Adrenal gland (tissue), 5 donors: ENCODE measurements at regions not wholly inside any gene's neighbourhood (a gene's known extent, or its start where the extent isn't known, plus 50 kb on each side); places are given as distances from the start of the nearest gene placed in this dataset.

Experiments used
- POLR2A ChIP-seq, 2 donors: fragments of 450-650 bp; IDR thresholded peaks; one replicate each; pipeline ENCODE4 v1.6.1; 2017; ENCODE audit warnings: antibody characterized with exemption in 2 of 2, mild to moderate bottlenecking in 2 of 2, moderate library complexity in 1 of 2
- TF ChIP-seq, protein P1 (sequence below), 6 experiments: fragments of 450-650 bp in 4 of 6; fragments of 200-600 bp in 2 of 6; sonication (generic) in 1 of 6; IDR thresholded peaks; 1 replicate in 5 of 6; 2 replicates in 1 of 6; pipeline versions ENCODE4 v1.5.1 to v1.8.0; 2016 to 2021; ENCODE audit warnings: antibody characterized with exemption in 6 of 6, mild to moderate bottlenecking in 2 of 6, moderate library complexity in 1 of 6
- donor health status: DM: no; HTN: no; CAD: no.

DNA sequence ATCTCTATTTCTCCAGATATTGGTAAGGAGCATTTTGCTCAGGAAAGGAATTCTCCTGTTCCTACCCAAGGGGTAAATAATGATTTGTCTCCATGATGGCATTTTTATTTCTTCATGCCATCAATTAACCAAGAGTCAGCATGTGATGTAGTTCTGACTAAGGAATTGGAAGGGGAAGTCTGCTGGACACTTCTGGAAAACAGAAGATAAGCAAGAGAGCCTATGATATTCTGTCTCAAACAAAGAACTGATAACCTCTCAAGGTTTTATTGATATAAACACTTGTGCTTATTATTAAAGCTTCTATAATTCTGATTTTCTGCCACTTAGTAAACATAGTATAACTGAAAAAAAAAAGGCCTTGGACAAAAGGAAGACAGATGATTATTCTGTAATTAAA, 673.0 kb upstream of the CHORDC1 start:
- no peak for TF ChIP-seq POLR2A (IDR thresholded peaks at IDR 0.05)
- TF ChIP-seq, protein P1, sequence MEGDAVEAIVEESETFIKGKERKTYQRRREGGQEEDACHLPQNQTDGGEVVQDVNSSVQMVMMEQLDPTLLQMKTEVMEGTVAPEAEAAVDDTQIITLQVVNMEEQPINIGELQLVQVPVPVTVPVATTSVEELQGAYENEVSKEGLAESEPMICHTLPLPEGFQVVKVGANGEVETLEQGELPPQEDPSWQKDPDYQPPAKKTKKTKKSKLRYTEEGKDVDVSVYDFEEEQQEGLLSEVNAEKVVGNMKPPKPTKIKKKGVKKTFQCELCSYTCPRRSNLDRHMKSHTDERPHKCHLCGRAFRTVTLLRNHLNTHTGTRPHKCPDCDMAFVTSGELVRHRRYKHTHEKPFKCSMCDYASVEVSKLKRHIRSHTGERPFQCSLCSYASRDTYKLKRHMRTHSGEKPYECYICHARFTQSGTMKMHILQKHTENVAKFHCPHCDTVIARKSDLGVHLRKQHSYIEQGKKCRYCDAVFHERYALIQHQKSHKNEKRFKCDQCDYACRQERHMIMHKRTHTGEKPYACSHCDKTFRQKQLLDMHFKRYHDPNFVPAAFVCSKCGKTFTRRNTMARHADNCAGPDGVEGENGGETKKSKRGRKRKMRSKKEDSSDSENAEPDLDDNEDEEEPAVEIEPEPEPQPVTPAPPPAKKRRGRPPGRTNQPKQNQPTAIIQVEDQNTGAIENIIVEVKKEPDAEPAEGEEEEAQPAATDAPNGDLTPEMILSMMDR (IDR thresholded peaks at IDR 0.05) = no peak
